Liver (tissue), 3 donors: ENCODE measurements at regions not wholly inside any gene's neighbourhood (a gene's known extent, or its start where the extent isn't known, plus 50 kb on each side); places are given as distances from the start of the nearest gene placed in this dataset.

Experiments
- ATF3 ChIP-seq: IDR thresholded peaks from 2 replicates; pipeline ENCODE4 v1.6.1; 2016; ENCODE audit warnings: antibody characterized with exemption
- CTCF ChIP-seq: fragments of 150-350 bp; IDR thresholded peaks from 2 replicates; pipeline ENCODE4 v1.5.1; 2017; ENCODE audit warnings: improper control_type of control experiment, low read depth, low read length; ENCODE audit not compliant: missing input control
- FOXA1 ChIP-seq: IDR thresholded peaks from 2 replicates; pipeline ENCODE4 v1.6.1; 2016; ENCODE audit warnings: antibody characterized with exemption
- GABPA ChIP-seq, 2 donors: IDR thresholded peaks in 1 of 2; conservative IDR thresholded peaks in 1 of 2; 2 replicates each; pipeline ENCODE4 v1.6.1; 2016; ENCODE audit warnings: antibody characterized with exemption in 2 of 2, mild to moderate bottlenecking in 1 of 2, moderate library complexity in 1 of 2
- JUND ChIP-seq, 2 donors: IDR thresholded peaks; 2 replicates each; pipeline ENCODE4 v1.6.1; 2016; ENCODE audit warnings: antibody characterized with exemption in 2 of 2
- MAX ChIP-seq: IDR thresholded peaks from 2 replicates; pipeline ENCODE4 v1.6.1; 2016; ENCODE audit warnings: antibody characterized with exemption
- RAD21 ChIP-seq, 2 donors: IDR thresholded peaks; 2 replicates each; pipeline ENCODE4 v1.6.1; 2016; ENCODE audit warnings: antibody characterized with exemption in 2 of 2, mild to moderate bottlenecking in 2 of 2
- REST ChIP-seq: IDR thresholded peaks from 2 replicates; pipeline ENCODE4 v1.6.1; 2016; ENCODE audit warnings: antibody characterized with exemption, mild to moderate bottlenecking
- RXRA ChIP-seq, 2 donors: IDR thresholded peaks; 2 replicates each; pipeline ENCODE4 v1.6.1; 2017 to 2018; ENCODE audit warnings: antibody characterized with exemption in 2 of 2, mild to moderate bottlenecking in 1 of 2
- SP1 ChIP-seq: IDR thresholded peaks from 2 replicates; pipeline ENCODE4 v1.6.1; 2018; ENCODE audit warnings: antibody characterized with exemption, mild to moderate bottlenecking
- TAF1 ChIP-seq: conservative IDR thresholded peaks from 2 replicates; pipeline ENCODE4 v1.6.1; 2016; ENCODE audit warnings: antibody characterized with exemption, mild to moderate bottlenecking
- YY1 ChIP-seq: IDR thresholded peaks from 2 replicates; pipeline ENCODE4 v1.6.1; 2016; ENCODE audit warnings: antibody characterized with exemption, mild to moderate bottlenecking
- ZBTB33 ChIP-seq: IDR thresholded peaks from 2 replicates; pipeline ENCODE4 v1.6.1; 2016; ENCODE audit warnings: antibody characterized with exemption
- donor health status: healthy.
- donor health status: healthy.

- TF ChIP-seq GABPA (IDR thresholded peaks at IDR 0.05 in 1 of 2, conservative IDR thresholded peaks at IDR 0.05 in 1 of 2): no peak
- TF ChIP-seq TAF1: no peak
- TF ChIP-seq REST: no peak
- no peak for TF ChIP-seq CTCF
- no peak for TF ChIP-seq RXRA (IDR thresholded peaks at IDR 0.05)
- no peak for TF ChIP-seq JUND (IDR thresholded peaks at IDR 0.05)
- no peak for TF ChIP-seq MAX
- no peak for TF ChIP-seq YY1
- no peak for TF ChIP-seq ATF3
- TF ChIP-seq ZBTB33: no peak
- no peak for TF ChIP-seq FOXA1
- no peak for TF ChIP-seq SP1
- no peak for TF ChIP-seq RAD21 (IDR thresholded peaks at IDR 0.05)
Measured at GRCh38 chr5:133894143-133894542, 74.3 kb downstream of the C5orf15 start.
